Stimulated activated CD4-positive, alpha-beta T cell treated with anti-CD3 and anti-CD28 coated beads, Interleukin-4, amount 100 ng/mL, for 24 hours (primary cell): ENCODE measurements at regions not wholly inside any gene's neighbourhood (a gene's known extent, or its start where the extent isn't known, plus 50 kb on each side); places are given as distances from the start of the nearest gene placed in this dataset.

Experiments
- DNase-seq: peaks from one replicate; pipeline ENCODE4 v3.0.0-alpha.2; 2020

GRCh38 chr11:71309181-71309580 lies 56.8 kb upstream of the SHANK2 start:
- no peak for DNase-seq

- no peak for DNase-seq
Observed at GRCh38 chr11:71307811-71308645, 55.7 kb upstream of the SHANK2 start.

- DNase-seq = no peak
Observed at GRCh38 chr11:71305451-71306125, 53.2 kb upstream of the SHANK2 start.

GRCh38 chr11:71305041-71305440 lies 52.7 kb upstream of the SHANK2 start:
- no peak for DNase-seq

GRCh38 chr11:71304491-71304890 lies 52.1 kb upstream of the SHANK2 start:
- DNase-seq = no peak

- no peak for DNase-seq
Observed at GRCh38 chr11:71304045-71304444, 51.7 kb upstream of the SHANK2 start.

- no peak for DNase-seq
Observed at GRCh38 chr11:71302911-71303310, 50.5 kb upstream of the SHANK2 start.

GRCh38 chr11:71302534-71302909 lies 50.1 kb upstream of the SHANK2 start:
- no peak for DNase-seq
